Jurkat, Clone E6-1 (cell line): ENCODE measurements at regions not wholly inside any gene's neighbourhood (a gene's known extent, or its start where the extent isn't known, plus 50 kb on each side); places are given as distances from the start of the nearest gene placed in this dataset.

ENCODE experiments used
- DNase-seq: peaks from one replicate; pipeline ENCODE4 v3.0.0-alpha.2; 2011; ENCODE audit warnings: low read depth, low spot score
- H3K4me3 ChIP-seq: 2 replicates; pipeline ENCODE4 v1.5.1; 2011; ENCODE audit warnings: mild to moderate bottlenecking, low read length, control low read depth, moderate library complexity

GRCh38 chr5:164636456-164636855 is 1131.0 kb downstream of the MAT2B start:
- DNase-seq, result no peak

GRCh38 chr5:164637931-164638521 is 1132.6 kb downstream of the MAT2B start:
- no peak overlapping the region for H3K4me3 ChIP-seq
- DNase-seq, result no peak

More at GRCh38 chr5:164636456-164636855, 1131.0 kb downstream of the MAT2B start:
- H3K4me3 ChIP-seq, result no peak overlapping the region

GRCh38 chr5:164649266-164649665 is 1143.8 kb downstream of the MAT2B start:
- no peak overlapping the region for H3K4me3 ChIP-seq
- no peak for DNase-seq

GRCh38 chr5:164650427-164650826 is 1145.0 kb downstream of the MAT2B start:
- H3K4me3 ChIP-seq, result no peak overlapping the region
- DNase-seq, result no peak

GRCh38 chr5:164651546-164652275 is 1146.3 kb downstream of the MAT2B start:
- DNase-seq, result no peak
- H3K4me3 ChIP-seq, result no peak overlapping the region

- no peak overlapping the region for H3K4me3 ChIP-seq
- no peak for DNase-seq
Measured at GRCh38 chr5:164652276-164652660, 1146.8 kb downstream of the MAT2B start.

GRCh38 chr5:164663198-164663989 is 1158.0 kb downstream of the MAT2B start:
- no peak for DNase-seq

GRCh38 chr5:164671640-164672039 is 1166.2 kb downstream of the MAT2B start:
- H3K4me3 ChIP-seq, result no peak overlapping the region
- no peak for DNase-seq

More at GRCh38 chr5:164663198-164663989, 1158.0 kb downstream of the MAT2B start:
- no peak overlapping the region for H3K4me3 ChIP-seq

GRCh38 chr5:164672205-164672604 is 1166.8 kb downstream of the MAT2B start:
- no peak for DNase-seq

GRCh38 chr5:164672931-164673694 is 1167.7 kb downstream of the MAT2B start:
- DNase-seq, result no peak
- H3K4me3 ChIP-seq, result no peak overlapping the region

More at GRCh38 chr5:164672205-164672604, 1166.8 kb downstream of the MAT2B start:
- H3K4me3 ChIP-seq, result no peak overlapping the region

GRCh38 chr5:164679461-164679860 is 1174.0 kb downstream of the MAT2B start:
- no peak overlapping the region for H3K4me3 ChIP-seq
- no peak for DNase-seq

GRCh38 chr5:164680216-164680615 is 1174.8 kb downstream of the MAT2B start:
- DNase-seq, result no peak
- no peak overlapping the region for H3K4me3 ChIP-seq

- no peak for DNase-seq
- no peak overlapping the region for H3K4me3 ChIP-seq
Measured at GRCh38 chr5:164680812-164681520, 1175.5 kb downstream of the MAT2B start.

GRCh38 chr5:164687391-164687790 is 1182.0 kb downstream of the MAT2B start:
- DNase-seq, result no peak
- no peak overlapping the region for H3K4me3 ChIP-seq

- DNase-seq, result no peak
Measured at GRCh38 chr5:164688437-164688836, 1183.0 kb downstream of the MAT2B start.

GRCh38 chr5:164708831-164709230 is 1203.4 kb downstream of the MAT2B start:
- H3K4me3 ChIP-seq, result no peak overlapping the region
- no peak for DNase-seq

More at GRCh38 chr5:164688437-164688836, 1183.0 kb downstream of the MAT2B start:
- no peak overlapping the region for H3K4me3 ChIP-seq

- no peak for DNase-seq
- H3K4me3 ChIP-seq, result no peak overlapping the region
Measured at GRCh38 chr5:164713682-164714081, 1208.3 kb downstream of the MAT2B start.

GRCh38 chr5:164721116-164721515 is 1215.7 kb downstream of the MAT2B start:
- DNase-seq, result no peak

GRCh38 chr5:164721656-164722055 is 1216.2 kb downstream of the MAT2B start:
- no peak overlapping the region for H3K4me3 ChIP-seq
- DNase-seq, result no peak

More at GRCh38 chr5:164721116-164721515, 1215.7 kb downstream of the MAT2B start:
- H3K4me3 ChIP-seq, result no peak overlapping the region
